Karpas-422 (cell line): ENCODE measurements at regions not wholly inside any gene's neighbourhood (a gene's known extent, or its start where the extent isn't known, plus 50 kb on each side); places are given as distances from the start of the nearest gene placed in this dataset.
"Not testable (repeated sequence)": the region's sequence is repeated elsewhere in the genome, so short reads cannot be mapped to it uniquely, and the experiment has no call there.

Source experiments
- DNase-seq: peaks from one replicate; pipeline ENCODE4 v3.0.0-alpha.2; 2015
- H2AFZ ChIP-seq: fragments of 200-600 bp; sonication (generic); 2 replicates; pipeline ENCODE4 v1.6.1; 2014; ENCODE audit warnings: antibody characterized with exemption, low read length, mixed read lengths
- H3K27ac ChIP-seq: fragments of 200-600 bp; sonication (generic); 2 replicates; pipeline ENCODE4 v1.5.1; 2014; ENCODE audit warnings: mild to moderate bottlenecking, low read length, moderate library complexity
- H3K27me3 ChIP-seq: fragments of 200-600 bp; sonication (generic); 2 replicates; pipeline ENCODE4 v1.6.1; 2014; ENCODE audit warnings: low read length, mixed read lengths
- H3K36me3 ChIP-seq: fragments of 200-600 bp; sonication (generic); 2 replicates; pipeline ENCODE4 v1.6.1; 2014; ENCODE audit warnings: low read length, mixed read lengths; ENCODE audit not compliant: insufficient read depth
- H3K4me1 ChIP-seq: fragments of 200-600 bp; sonication (generic); 2 replicates; pipeline ENCODE4 v1.6.1; 2014; ENCODE audit warnings: mild to moderate bottlenecking, low read length, mixed read lengths
- H3K4me2 ChIP-seq: fragments of 200-600 bp; sonication (generic); 2 replicates; pipeline ENCODE4 v1.6.1; 2014; ENCODE audit warnings: low read length, low read depth, mild to moderate bottlenecking; ENCODE audit not compliant: poor library complexity, severe bottlenecking
- H3K4me3 ChIP-seq: fragments of 200-600 bp; sonication (generic); 2 replicates; pipeline ENCODE4 v1.5.1; 2014; ENCODE audit warnings: mild to moderate bottlenecking, antibody characterized with exemption, low read length, mixed read lengths
- H3K79me2 ChIP-seq: fragments of 200-600 bp; sonication (generic); 2 replicates; pipeline ENCODE4 v1.6.1; 2014; ENCODE audit warnings: mild to moderate bottlenecking, low read length, mixed read lengths
- H3K9ac ChIP-seq: fragments of 200-600 bp; sonication (generic); 2 replicates; pipeline ENCODE4 v1.6.0; 2014; ENCODE audit warnings: low read length
- H3K9me2 ChIP-seq: fragments of 200-600 bp; sonication (generic), shearing (Covaris generic); replicated peaks from 2 replicates; pipeline ENCODE4 v1.6.0; 2014; ENCODE audit warnings: mild to moderate bottlenecking, low read length, moderate library complexity; ENCODE audit not compliant: insufficient read depth
- H3K9me3 ChIP-seq: fragments of 300-700, 200-600 bp; sonication (generic); 2 replicates; pipeline ENCODE4 v1.6.1; 2014; ENCODE audit warnings: low read length, mixed read lengths
- H4K20me1 ChIP-seq: fragments of 200-600 bp; sonication (generic); 2 replicates; pipeline ENCODE4 v1.6.1; 2014; ENCODE audit warnings: mild to moderate bottlenecking, antibody characterized with exemption, low read length, low read depth; ENCODE audit not compliant: insufficient read depth

GRCh38 chrX:34343001-34343400, 210.9 kb upstream of the FAM47A start:
- Histone ChIP-seq H3K36me3 (no peaks in the 10 kb centered on the region), H2AFZ (no peak overlapping the region), H3K4me3 (no peak overlapping the region), H3K4me2 (no peak overlapping the region), H4K20me1 (no peaks in the 10 kb centered on the region), H3K9me3 (peaks cover 6% of the 10 kb centered on the region; the same call in 1 of the 2 replicates), H3K9ac (no peak overlapping the region), H3K79me2 (no peaks in the 10 kb centered on the region), H3K4me1 (no peaks in the 10 kb centered on the region), H3K27me3 (no peaks in the 10 kb centered on the region), H3K27ac (no peak overlapping the region), H3K9me2 (no peaks in the 10 kb centered on the region)
- no peak for DNase-seq

GRCh38 chrX:34341814-34342213, 209.7 kb upstream of the FAM47A start:
- H3K4me2 ChIP-seq: no peak overlapping the region
- no peak overlapping the region for H3K27ac ChIP-seq
- H3K4me3 ChIP-seq: no peak overlapping the region
- no peak for DNase-seq
- H3K9me2 ChIP-seq: no peaks in the 10 kb centered on the region
- H3K9me3 ChIP-seq: peaks cover 5% of the 10 kb centered on the region; the same call in 1 of the 2 replicates
- no peaks in the 10 kb centered on the region for H3K27me3 ChIP-seq
- no peak overlapping the region for H3K9ac ChIP-seq
- H3K79me2 ChIP-seq: no peaks in the 10 kb centered on the region
- no peaks in the 10 kb centered on the region for H3K4me1 ChIP-seq
- no peaks in the 10 kb centered on the region for H3K36me3 ChIP-seq
- H4K20me1 ChIP-seq: no peaks in the 10 kb centered on the region
- no peak overlapping the region for H2AFZ ChIP-seq

GRCh38 chrX:34341258-34341657, 209.1 kb upstream of the FAM47A start:
- Histone ChIP-seq H3K79me2 (no peaks in the 10 kb centered on the region), H3K4me2 (no peak overlapping the region), H3K9ac (no peak overlapping the region), H3K4me1 (no peaks in the 10 kb centered on the region), H3K9me3 (peaks cover 2% of the 10 kb centered on the region; the same call in 1 of the 2 replicates), H3K27me3 (no peaks in the 10 kb centered on the region), H4K20me1 (no peaks in the 10 kb centered on the region), H3K36me3 (no peaks in the 10 kb centered on the region), H3K9me2 (no peaks in the 10 kb centered on the region), H3K27ac (no peak overlapping the region), H2AFZ (no peak overlapping the region), H3K4me3 (no peak overlapping the region)
- peak; percentile 49 for DNase-seq

GRCh38 chrX:34338046-34338445, 205.9 kb upstream of the FAM47A start:
- H3K79me2 ChIP-seq: no peaks in the 10 kb centered on the region
- no peaks in the 10 kb centered on the region for H3K36me3 ChIP-seq
- no peak overlapping the region for H3K9ac ChIP-seq
- no peak for DNase-seq
- no peak overlapping the region for H3K4me3 ChIP-seq
- no peaks in the 10 kb centered on the region for H3K27me3 ChIP-seq
- H3K27ac ChIP-seq: no peak overlapping the region
- no peaks in the 10 kb centered on the region for H4K20me1 ChIP-seq
- no peak overlapping the region for H2AFZ ChIP-seq
- no peaks in the 10 kb centered on the region for H3K4me1 ChIP-seq
- no peaks in the 10 kb centered on the region for H3K9me2 ChIP-seq
- no peak overlapping the region for H3K4me2 ChIP-seq
- peaks cover 6% of the 10 kb centered on the region; the same call in 1 of the 2 replicates for H3K9me3 ChIP-seq

GRCh38 chrX:34335376-34335775, 203.3 kb upstream of the FAM47A start:
- H3K9me2 ChIP-seq, H4K20me1 ChIP-seq, H3K4me1 ChIP-seq, H3K9ac ChIP-seq, H3K27me3 ChIP-seq, DNase-seq, H3K9me3 ChIP-seq, H3K4me3 ChIP-seq, H3K4me2 ChIP-seq, H3K36me3 ChIP-seq, H3K27ac ChIP-seq, H2AFZ ChIP-seq, H3K79me2 ChIP-seq: not testable (repeated sequence)

GRCh38 chrX:34332334-34332733, 200.2 kb upstream of the FAM47A start:
- H3K27me3 ChIP-seq: no peaks in the 10 kb centered on the region
- H3K27ac ChIP-seq: no peak overlapping the region
- H3K4me1 ChIP-seq: no peaks in the 10 kb centered on the region
- no peak for DNase-seq
- H2AFZ ChIP-seq: no peak overlapping the region
- no peak overlapping the region for H3K4me2 ChIP-seq
- no peaks in the 10 kb centered on the region for H3K9me2 ChIP-seq
- H3K4me3 ChIP-seq: no peak overlapping the region
- no peaks in the 10 kb centered on the region for H3K36me3 ChIP-seq
- H3K79me2 ChIP-seq: no peaks in the 10 kb centered on the region
- H3K9me3 ChIP-seq: peaks cover 7% of the 10 kb centered on the region; the same call in 1 of the 2 replicates
- H4K20me1 ChIP-seq: no peaks in the 10 kb centered on the region
- H3K9ac ChIP-seq: no peak overlapping the region

GRCh38 chrX:34325460-34325859, 193.3 kb upstream of the FAM47A start:
- no peaks in the 10 kb centered on the region for H3K9me2 ChIP-seq

GRCh38 chrX:34320424-34320823, 188.3 kb upstream of the FAM47A start:
- H4K20me1 ChIP-seq, H3K9ac ChIP-seq, H3K79me2 ChIP-seq, H3K4me3 ChIP-seq, H3K36me3 ChIP-seq, H3K27me3 ChIP-seq, H3K4me2 ChIP-seq, H3K27ac ChIP-seq, H3K9me3 ChIP-seq, H3K4me1 ChIP-seq, H2AFZ ChIP-seq, DNase-seq, H3K9me2 ChIP-seq: not testable (repeated sequence)

More at GRCh38 chrX:34325460-34325859, 193.3 kb upstream of the FAM47A start:
- H3K27ac ChIP-seq: no peak overlapping the region
- DNase-seq: no peak
- H3K9ac ChIP-seq: no peak overlapping the region
- no peaks in the 10 kb centered on the region for H3K36me3 ChIP-seq
- H2AFZ ChIP-seq: no peak overlapping the region
- no peaks in the 10 kb centered on the region for H3K79me2 ChIP-seq
- H3K27me3 ChIP-seq: no peaks in the 10 kb centered on the region
- no peaks in the 10 kb centered on the region for H3K4me1 ChIP-seq
- no peak overlapping the region for H3K4me2 ChIP-seq
- no peak overlapping the region for H3K4me3 ChIP-seq
- no peaks in the 10 kb centered on the region for H4K20me1 ChIP-seq
- peaks cover 5% of the 10 kb centered on the region; the same call in 1 of the 2 replicates for H3K9me3 ChIP-seq

GRCh38 chrX:34300871-34301270, 168.8 kb upstream of the FAM47A start:
- DNase-seq: peak; percentile 74
- H3K9ac ChIP-seq: no peak overlapping the region
- no peaks in the 10 kb centered on the region for H3K27me3 ChIP-seq
- no peaks in the 10 kb centered on the region for H3K79me2 ChIP-seq
- H3K9me3 ChIP-seq: peaks cover 3% of the 10 kb centered on the region; the same call in 1 of the 2 replicates
- H3K27ac ChIP-seq: no peak overlapping the region
- no peaks in the 10 kb centered on the region for H4K20me1 ChIP-seq
- no peaks in the 10 kb centered on the region for H3K4me1 ChIP-seq
- H3K4me3 ChIP-seq: no peak overlapping the region
- no peaks in the 10 kb centered on the region for H3K9me2 ChIP-seq
- H3K4me2 ChIP-seq: no peak overlapping the region
- no peaks in the 10 kb centered on the region for H3K36me3 ChIP-seq
- no peak overlapping the region for H2AFZ ChIP-seq
